ENCODE measurements at regions not wholly inside any gene's neighbourhood (a gene's known extent, or its start where the extent isn't known, plus 50 kb on each side); places are given as distances from the start of the nearest gene placed in this dataset.

- peak; percentile 52 for TF ChIP-seq PAXIP1 (CRISPR knock-in tag; conservative IDR thresholded peaks at IDR 0.05)
- no peak for TF ChIP-seq ONECUT2 (CRISPR knock-in tag; IDR thresholded peaks at IDR 0.05)
- TF ChIP-seq TEAD3 (CRISPR knock-in tag; optimal IDR thresholded peaks at IDR 0.05; ENCODE audit: borderline replicate concordance) = peak; percentile 39
- peak; percentile 14; the same call in 1 of the 2 replicates for TF ChIP-seq NCOR1 (IDR thresholded peaks at IDR 0.05; ENCODE audit: borderline replicate concordance, low read length)
- TF ChIP-seq MIER3 (CRISPR knock-in tag; IDR thresholded peaks at IDR 0.05; ENCODE audit: borderline replicate concordance) = peak; percentile 9; the same call in 1 of the 2 replicates
- TF ChIP-seq, protein P1, sequence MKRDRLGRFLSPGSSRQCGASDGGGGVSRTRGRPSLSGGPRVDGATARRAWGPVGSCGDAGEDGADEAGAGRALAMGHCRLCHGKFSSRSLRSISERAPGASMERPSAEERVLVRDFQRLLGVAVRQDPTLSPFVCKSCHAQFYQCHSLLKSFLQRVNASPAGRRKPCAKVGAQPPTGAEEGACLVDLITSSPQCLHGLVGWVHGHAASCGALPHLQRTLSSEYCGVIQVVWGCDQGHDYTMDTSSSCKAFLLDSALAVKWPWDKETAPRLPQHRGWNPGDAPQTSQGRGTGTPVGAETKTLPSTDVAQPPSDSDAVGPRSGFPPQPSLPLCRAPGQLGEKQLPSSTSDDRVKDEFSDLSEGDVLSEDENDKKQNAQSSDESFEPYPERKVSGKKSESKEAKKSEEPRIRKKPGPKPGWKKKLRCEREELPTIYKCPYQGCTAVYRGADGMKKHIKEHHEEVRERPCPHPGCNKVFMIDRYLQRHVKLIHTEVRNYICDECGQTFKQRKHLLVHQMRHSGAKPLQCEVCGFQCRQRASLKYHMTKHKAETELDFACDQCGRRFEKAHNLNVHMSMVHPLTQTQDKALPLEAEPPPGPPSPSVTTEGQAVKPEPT (CRISPR knock-in tag; IDR thresholded peaks at IDR 0.05; ENCODE audit: low read depth) = peak; percentile 98
- peak; percentile 42; the same call in 1 of the 2 replicates for TF ChIP-seq SP5 (CRISPR knock-in tag; IDR thresholded peaks at IDR 0.05; ENCODE audit: borderline replicate concordance, low read depth)
- TF ChIP-seq ZBTB7B (CRISPR knock-in tag; IDR thresholded peaks at IDR 0.05) = 0 out of 2 replicates have a peak, but pooled peaks have one; percentile 17
- no peak for TF ChIP-seq ZNF446 (CRISPR knock-in tag; IDR thresholded peaks at IDR 0.05)
- TF ChIP-seq, protein P2, sequence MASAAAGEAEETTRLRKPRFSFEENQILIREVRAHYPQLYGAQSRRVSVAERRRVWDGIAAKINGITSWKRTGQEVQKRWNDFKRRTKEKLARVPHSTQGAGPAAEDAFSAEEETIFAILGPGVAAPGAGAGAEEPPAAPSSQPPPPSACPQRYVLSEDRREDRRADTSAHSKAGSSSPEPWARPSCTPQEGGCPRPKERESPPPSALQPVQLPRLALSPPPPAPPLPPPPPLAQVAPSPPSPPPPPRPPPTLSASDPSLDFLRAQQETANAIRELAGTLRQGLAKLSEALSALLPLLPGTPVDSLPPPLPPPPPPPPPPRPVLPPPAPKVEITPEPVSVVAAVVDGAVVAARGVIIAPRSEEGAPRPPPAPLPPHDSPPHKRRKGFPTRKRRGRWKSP (CRISPR knock-in tag; IDR thresholded peaks at IDR 0.05) = 0 out of 2 replicates have a peak, but pooled peaks have one; percentile 20
- TF ChIP-seq ZNF160 (CRISPR knock-in tag; IDR thresholded peaks at IDR 0.05) = 0 out of 2 replicates have a peak, but pooled peaks have one; percentile 44
- no peak for TF ChIP-seq CBX1 (IDR thresholded peaks at IDR 0.05; ENCODE audit: low read depth)
- TF ChIP-seq, protein P3, sequence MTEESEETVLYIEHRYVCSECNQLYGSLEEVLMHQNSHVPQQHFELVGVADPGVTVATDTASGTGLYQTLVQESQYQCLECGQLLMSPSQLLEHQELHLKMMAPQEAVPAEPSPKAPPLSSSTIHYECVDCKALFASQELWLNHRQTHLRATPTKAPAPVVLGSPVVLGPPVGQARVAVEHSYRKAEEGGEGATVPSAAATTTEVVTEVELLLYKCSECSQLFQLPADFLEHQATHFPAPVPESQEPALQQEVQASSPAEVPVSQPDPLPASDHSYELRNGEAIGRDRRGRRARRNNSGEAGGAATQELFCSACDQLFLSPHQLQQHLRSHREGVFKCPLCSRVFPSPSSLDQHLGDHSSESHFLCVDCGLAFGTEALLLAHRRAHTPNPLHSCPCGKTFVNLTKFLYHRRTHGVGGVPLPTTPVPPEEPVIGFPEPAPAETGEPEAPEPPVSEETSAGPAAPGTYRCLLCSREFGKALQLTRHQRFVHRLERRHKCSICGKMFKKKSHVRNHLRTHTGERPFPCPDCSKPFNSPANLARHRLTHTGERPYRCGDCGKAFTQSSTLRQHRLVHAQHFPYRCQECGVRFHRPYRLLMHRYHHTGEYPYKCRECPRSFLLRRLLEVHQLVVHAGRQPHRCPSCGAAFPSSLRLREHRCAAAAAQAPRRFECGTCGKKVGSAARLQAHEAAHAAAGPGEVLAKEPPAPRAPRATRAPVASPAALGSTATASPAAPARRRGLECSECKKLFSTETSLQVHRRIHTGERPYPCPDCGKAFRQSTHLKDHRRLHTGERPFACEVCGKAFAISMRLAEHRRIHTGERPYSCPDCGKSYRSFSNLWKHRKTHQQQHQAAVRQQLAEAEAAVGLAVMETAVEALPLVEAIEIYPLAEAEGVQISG (CRISPR knock-in tag; IDR thresholded peaks at IDR 0.05) = peak; percentile 80
- peak; percentile 35 for TF ChIP-seq XRCC5 (optimal IDR thresholded peaks at IDR 0.05; ENCODE audit: low read length)
- 0 out of 2 replicates have a peak, but pooled peaks have one; percentile 41 for TF ChIP-seq ZNF552 (CRISPR knock-in tag; IDR thresholded peaks at IDR 0.05; ENCODE audit: borderline replicate concordance)
- peak; percentile 73; the same call in 1 of the 3 replicates for TF ChIP-seq MXI1 (IDR thresholded peaks at IDR 0.05; ENCODE audit: borderline replicate concordance, low read depth, low read length)
- TF ChIP-seq CHCHD3 (CRISPR knock-in tag; IDR thresholded peaks at IDR 0.05) = 0 out of 2 replicates have a peak, but pooled peaks have one; percentile 45
- no peak for TF ChIP-seq ZNF121 (CRISPR knock-in tag; IDR thresholded peaks at IDR 0.05)
- TF ChIP-seq CREB1 (IDR thresholded peaks at IDR 0.05) = no peak
- peak; percentile 60 for TF ChIP-seq CREB1 (CRISPR knock-in tag; IDR thresholded peaks at IDR 0.05)
- TF ChIP-seq ZSCAN21 (CRISPR knock-in tag; IDR thresholded peaks at IDR 0.05; ENCODE audit: borderline replicate concordance) = 0 out of 2 replicates have a peak, but pooled peaks have one; percentile 14
Measured at GRCh38 chr4:184537269-184538022, 63.1 kb upstream of the IRF2 start (continued).

Data from HepG2 (cell line).